Fibroblast of skin of right quadriceps (primary cell): ENCODE measurements at regions not wholly inside any gene's neighbourhood (a gene's known extent, or its start where the extent isn't known, plus 50 kb on each side); places are given as distances from the start of the nearest gene placed in this dataset.
"Not testable (repeated sequence)": the region's sequence is repeated elsewhere in the genome, so short reads cannot be mapped to it uniquely, and the experiment has no call there.

Experiments
- DNase-seq: peaks from one replicate; pipeline ENCODE4 v3.0.0-alpha.2; 2013

DNA sequence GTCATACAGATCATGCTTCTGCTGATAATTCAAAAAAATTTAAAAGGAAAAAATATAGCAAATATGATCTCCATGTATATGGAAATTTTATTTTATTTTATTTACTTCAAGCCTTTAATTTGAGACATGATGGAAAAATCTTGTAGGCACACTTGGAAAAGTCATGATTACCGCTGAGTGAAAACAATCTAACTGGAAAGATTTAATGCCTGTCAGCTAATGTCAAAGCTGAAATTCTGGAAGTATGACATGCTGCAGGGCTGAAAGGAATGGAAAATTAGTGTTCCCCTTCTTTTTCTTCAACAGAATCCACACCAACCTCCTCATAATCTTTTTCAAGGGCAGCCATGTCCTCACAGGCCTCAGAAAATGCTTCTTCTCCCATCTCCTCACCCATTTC lies 58.2 kb downstream of the RPRM start:
- no peak for DNase-seq

DNA sequence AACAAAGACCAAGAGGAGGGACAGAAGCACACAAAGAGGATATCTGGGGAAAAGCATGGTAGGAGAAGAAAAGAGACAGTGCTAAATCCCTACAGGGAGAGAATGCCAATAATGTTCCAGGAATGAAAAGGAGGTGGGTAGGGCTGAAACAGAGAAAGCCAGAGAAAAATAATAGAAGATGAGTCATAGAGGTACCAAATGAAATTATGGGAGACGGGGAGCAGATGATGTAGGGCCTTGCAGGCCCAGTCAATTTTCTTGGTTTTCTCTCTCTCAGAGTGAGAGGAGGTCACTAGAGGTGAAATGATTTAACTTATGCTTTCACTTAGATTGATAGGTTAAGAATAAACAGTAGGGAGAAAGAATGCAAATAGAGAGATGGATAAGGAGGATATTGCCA lies 61.5 kb downstream of the RPRM start:
- no peak for DNase-seq

GRCh38 chr2:153416071-153416470 lies 62.5 kb downstream of the RPRM start:
- no peak for DNase-seq

DNA sequence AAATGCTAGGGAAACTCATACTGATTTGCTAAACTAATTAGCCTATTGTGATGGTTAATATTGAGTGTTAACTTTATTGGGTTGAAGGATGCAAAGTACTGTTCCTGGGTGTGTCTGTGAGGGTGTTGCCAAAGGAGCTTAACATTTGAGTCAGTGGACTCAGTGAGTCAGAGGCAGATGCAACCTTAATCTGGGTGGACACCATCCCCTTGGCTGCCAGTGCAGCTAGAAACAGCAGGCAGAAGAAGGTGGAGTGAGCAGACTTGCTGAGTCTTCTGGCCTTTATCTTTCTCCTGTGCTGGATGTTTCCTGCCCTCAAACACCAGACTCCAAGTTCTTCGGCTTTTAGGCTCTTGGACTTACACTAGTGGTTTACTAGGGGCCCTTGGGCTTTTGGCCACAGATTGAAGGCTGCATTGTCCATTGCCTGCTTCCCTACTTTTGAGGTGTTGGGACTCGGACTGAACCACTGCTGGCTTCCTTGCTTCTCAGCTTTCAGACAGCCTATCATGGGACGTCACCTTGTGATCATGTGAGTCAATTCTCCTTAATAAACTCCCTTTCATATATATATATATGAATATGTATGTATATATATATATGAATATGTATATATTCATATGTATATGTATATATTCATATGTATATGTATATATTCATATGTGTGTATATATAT lies 69.7 kb downstream of the RPRM start:
- DNase-seq = no peak

- no peak for DNase-seq
Observed at GRCh38 chr2:153405196-153405595, 73.4 kb downstream of the RPRM start.

DNA sequence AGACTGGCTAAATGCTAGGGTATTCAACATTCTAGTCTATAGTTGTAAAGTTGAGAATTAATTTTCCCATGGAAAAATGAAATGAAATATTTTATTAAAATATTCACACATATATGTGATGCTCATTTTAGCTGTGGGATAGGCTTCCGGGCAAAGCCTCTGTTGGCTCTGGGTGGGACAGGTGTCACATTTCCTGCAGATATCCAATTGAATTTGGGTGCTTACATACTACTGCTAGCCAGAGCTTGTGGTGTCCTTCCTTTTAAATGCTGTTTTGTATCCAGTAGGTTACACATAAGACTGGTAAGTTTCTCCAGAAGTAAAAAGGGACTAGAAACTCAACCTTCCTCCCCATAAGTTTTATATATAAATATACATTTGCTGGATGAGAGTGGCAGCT lies 73.8 kb downstream of the RPRM start:
- no peak for DNase-seq

GRCh38 chr2:153403940-153404339 lies 74.6 kb downstream of the RPRM start:
- DNase-seq = no peak

- DNase-seq = not testable (repeated sequence)
Observed at GRCh38 chr2:153403352-153403751, 75.2 kb downstream of the RPRM start.

GRCh38 chr2:153394686-153395085 lies 83.9 kb downstream of the RPRM start:
- no peak for DNase-seq

GRCh38 chr2:153394247-153394646 lies 84.3 kb downstream of the RPRM start:
- DNase-seq = no peak

DNA sequence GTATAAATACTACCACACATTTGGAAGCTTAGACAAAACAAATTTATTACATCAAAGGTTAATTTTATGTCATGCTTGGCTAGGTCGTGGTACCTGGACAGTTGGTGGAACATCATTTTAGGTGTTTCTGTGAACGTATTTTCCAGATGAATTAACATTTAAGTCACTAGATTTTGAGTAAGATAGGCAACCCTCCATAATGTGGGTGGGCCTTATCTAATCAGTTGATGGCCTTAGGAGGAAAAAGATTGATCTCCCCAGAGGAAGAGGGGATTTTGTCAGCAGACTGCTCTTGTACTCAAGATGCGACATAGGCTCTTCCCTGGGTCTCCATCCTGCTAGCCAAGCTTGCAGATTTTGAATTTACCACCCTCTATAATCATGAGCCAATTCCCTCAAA lies 85.0 kb downstream of the RPRM start:
- no peak for DNase-seq

DNA sequence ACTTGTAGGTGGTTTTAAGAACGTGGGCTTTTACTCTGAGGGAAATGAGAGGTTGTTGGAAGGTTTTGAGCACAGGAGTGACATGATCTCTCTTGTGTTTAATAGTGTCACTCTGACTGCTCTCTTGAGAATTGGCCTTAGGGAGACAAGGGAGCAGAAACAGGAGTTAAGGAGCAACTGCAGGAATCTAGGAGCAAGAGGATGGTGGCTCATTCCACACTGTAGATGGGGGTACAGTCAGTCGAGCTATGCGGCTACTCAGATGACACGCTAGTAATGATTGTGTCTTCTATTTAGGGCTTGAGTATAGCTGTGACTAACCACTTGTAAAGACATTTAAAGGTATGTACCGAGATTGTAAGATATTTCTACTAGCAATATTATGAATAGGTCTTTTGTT lies 87.4 kb downstream of the RPRM start:
- no peak for DNase-seq

DNA sequence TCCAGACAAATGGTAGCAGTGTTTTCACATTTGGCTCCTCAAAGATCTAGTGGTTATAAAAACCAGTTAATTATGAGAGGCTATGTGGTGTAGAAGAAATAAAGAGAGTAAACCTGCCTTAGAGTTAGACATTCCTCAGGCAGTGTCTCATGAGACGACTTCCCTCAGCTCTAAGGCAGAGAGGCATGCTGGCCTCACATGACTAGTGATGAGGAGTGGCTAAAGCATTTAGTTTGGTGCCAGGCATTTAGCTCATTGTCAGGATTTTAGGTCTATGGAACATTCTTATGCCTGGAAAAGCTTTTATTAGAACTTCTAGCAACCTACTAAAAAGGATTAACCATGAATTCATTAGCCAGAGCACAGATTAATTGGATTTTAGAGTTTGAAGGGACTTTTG lies 90.3 kb downstream of the RPRM start:
- DNase-seq = peak; percentile 55

DNA sequence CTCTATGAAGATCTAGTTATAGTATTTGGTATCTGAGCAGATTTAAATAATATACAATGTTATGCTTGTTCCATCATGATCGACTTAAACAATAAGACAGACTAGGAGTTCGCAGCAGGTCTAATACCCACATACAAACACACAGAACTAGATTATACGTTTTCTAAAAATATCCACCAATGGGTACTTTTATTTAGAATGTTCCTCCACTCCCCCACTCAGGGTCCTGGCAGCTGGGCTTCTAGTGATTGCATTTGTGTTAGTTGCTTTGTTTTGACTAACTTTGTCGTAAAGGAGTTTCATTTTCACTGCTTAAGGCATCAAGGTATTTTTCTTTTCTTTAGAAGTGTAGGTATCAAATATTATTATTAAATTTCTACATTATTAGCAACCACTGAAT lies 91.4 kb downstream of the RPRM start:
- no peak for DNase-seq

DNA sequence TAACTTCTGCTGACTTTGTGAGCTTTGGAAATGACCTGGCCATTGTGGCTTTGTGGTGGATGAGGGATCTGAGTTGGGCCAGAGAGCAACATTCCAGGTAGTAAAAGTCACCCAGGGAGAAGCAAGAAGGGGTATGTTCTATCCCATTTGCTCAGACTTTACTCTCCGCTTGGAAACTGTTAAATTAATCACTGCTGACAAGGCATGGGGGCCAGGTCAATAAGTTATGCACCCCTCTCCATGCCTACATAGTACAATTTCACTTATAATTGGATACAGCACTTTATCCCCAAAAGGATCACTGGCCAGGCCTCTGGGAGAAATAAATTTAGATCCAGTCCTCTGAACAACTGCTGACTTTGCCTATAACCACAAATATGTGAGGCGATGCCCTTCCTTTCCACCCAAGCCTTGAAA lies 92.1 kb downstream of the RPRM start:
- peak; percentile 47 for DNase-seq

DNA sequence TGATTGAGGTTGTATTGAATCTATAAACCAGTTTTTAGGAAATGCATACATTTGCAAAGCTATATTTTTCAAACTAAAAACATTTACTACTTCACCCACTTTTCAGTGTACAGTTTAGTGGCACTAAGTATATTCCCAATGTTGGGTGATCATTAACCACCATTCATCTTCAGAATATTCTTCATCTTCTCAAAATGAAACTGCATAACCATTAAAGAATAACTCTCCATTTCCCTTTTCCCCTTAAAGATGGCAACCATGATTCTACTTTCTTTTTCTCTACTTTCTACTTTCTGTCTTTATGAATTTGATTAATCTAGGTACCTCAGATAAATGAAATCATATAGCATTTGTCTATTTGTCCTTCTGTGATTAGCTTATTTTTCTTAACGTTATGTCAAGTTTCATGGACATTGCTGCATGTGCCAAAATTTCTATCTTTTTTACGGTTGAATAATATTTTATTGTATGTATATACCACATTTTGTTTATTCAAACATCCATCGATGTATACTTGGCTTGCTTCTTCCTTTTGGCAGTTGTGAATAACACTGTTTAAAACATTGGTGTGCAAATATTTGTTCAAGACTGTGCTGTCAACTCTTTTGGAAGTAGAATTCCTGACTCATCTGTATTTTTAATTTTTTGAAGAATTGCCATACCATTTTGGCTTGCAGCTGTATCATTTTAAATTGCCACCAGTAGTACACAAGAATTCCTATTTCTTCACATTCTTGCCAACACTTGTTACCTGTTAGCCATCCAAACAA lies 104.9 kb downstream of the RPRM start:
- no peak for DNase-seq

GRCh38 chr2:153360239-153360638 lies 118.3 kb downstream of the RPRM start:
- no peak for DNase-seq

GRCh38 chr2:153354377-153354776 lies 124.2 kb downstream of the RPRM start:
- DNase-seq = no peak

- no peak for DNase-seq
Observed at GRCh38 chr2:153349603-153350002, 129.0 kb downstream of the RPRM start.

- no peak for DNase-seq
Observed at GRCh38 chr2:153347818-153348495, 130.6 kb downstream of the RPRM start.

GRCh38 chr2:153320879-153321278 lies 157.7 kb downstream of the RPRM start:
- DNase-seq = no peak

GRCh38 chr2:153311432-153311831 lies 167.1 kb downstream of the RPRM start:
- DNase-seq = no peak

DNA sequence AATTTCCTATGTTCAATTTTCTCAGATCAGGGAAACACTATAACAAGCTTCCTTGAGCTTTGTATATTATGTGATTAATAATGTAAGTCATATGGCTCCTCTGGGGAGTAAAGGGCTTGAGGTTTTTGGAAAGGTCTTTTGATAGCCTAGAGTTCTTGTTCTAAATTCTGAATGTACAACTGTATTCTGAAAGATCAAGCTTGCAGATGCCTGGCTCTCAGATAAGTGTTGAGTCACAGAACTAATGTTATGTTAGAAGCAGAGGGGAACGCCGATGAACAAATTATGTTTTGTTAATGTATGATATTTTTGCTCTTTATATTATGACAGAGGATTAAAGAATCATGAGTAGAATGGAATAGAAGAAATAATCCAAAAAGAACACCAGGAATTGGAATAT lies 170.1 kb downstream of the RPRM start:
- DNase-seq = no peak

DNA sequence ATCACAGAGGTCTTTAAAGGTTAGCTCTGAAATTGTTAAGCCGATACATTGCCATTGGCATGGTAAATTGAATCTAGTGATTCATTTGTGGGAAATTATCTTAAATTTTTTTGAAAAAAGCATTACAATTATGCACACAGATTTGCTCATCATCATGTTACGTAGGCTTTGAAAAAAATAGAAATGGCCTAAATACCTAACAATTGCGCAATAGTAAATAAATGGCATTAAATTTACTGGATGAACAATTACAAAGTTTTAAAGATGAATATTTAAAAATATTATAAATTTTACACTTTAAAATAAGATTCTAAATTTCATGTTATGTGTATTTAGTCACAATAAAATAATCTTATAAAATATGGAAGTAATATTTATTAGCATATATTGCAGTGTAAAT lies 171.3 kb downstream of the RPRM start:
- DNase-seq = no peak
